ENCODE measurements at regions not wholly inside any gene's neighbourhood (a gene's known extent, or its start where the extent isn't known, plus 50 kb on each side); places are given as distances from the start of the nearest gene placed in this dataset.
"Not testable (repeated sequence)": the region's sequence is repeated elsewhere in the genome, so short reads cannot be mapped to it uniquely, and the experiment has no call there.

GRCh38 chr1:120621278-120621677, 102.5 kb upstream of the NBPF26 start:
- not testable (repeated sequence) for H4K91ac ChIP-seq (ENCODE audit: low read length); H3K23ac ChIP-seq (ENCODE audit: low read length in 2 of 2)

GRCh38 chr1:120623539-120623938, 100.2 kb upstream of the NBPF26 start:
- H2AFZ ChIP-seq (ENCODE audit: low read depth, low read length); H3K9me3 ChIP-seq (ENCODE audit: control insufficient read depth, low read length); H4K91ac ChIP-seq (ENCODE audit: low read length); H3K79me1 ChIP-seq (replicated peaks; ENCODE audit: low read length, poor library complexity, severe bottlenecking); H3K4ac ChIP-seq (ENCODE audit: low read depth in 1 of 2, low read length in 2 of 2); H3K4me2 ChIP-seq (ENCODE audit: low read length, poor library complexity, severe bottlenecking); H3K4me3 ChIP-seq (ENCODE audit: insufficient read depth in 1 of 2, low read depth in 1 of 2, low read length in 2 of 2); H3K36me3 ChIP-seq (ENCODE audit: control insufficient read depth in 1 of 2, insufficient read depth in 2 of 2, low read depth in 1 of 2, low read length in 2 of 2); H3K14ac ChIP-seq (ENCODE audit: low read length in 2 of 2); H3K27ac ChIP-seq (ENCODE audit: low read length, poor library complexity, severe bottlenecking); DNase-seq; H2BK15ac ChIP-seq (ENCODE audit: low read depth, poor library complexity, severe bottlenecking); H2BK12ac ChIP-seq (ENCODE audit: low read length in 2 of 2); H3K9ac ChIP-seq (ENCODE audit: low read length); H2AK5ac ChIP-seq (ENCODE audit: low read length, severe bottlenecking); H3K27me3 ChIP-seq (ENCODE audit: control insufficient read depth in 1 of 2, insufficient read depth in 1 of 2, low read length in 2 of 2); H2BK120ac ChIP-seq (ENCODE audit: low read depth, low read length); H3K4me1 ChIP-seq (ENCODE audit: control insufficient read depth, insufficient read depth, low read depth, low read length); H4K8ac ChIP-seq (ENCODE audit: low read length); H3K23ac ChIP-seq (ENCODE audit: low read length in 2 of 2); H2BK5ac ChIP-seq (ENCODE audit: low read depth, low read length, poor library complexity, severe bottlenecking); H3K18ac ChIP-seq (ENCODE audit: low read depth in 1 of 2, low read length in 2 of 2): not testable (repeated sequence)
- no CpG with 5 or more reads among the region's 4 CpGs for WGBS

More at GRCh38 chr1:120621278-120621677, 102.5 kb upstream of the NBPF26 start:
- H2BK15ac ChIP-seq (ENCODE audit: low read depth, poor library complexity, severe bottlenecking); DNase-seq; H3K9ac ChIP-seq (ENCODE audit: low read length); H4K8ac ChIP-seq (ENCODE audit: low read length); H3K14ac ChIP-seq (ENCODE audit: low read length in 2 of 2); H3K27ac ChIP-seq (ENCODE audit: low read length, poor library complexity, severe bottlenecking); H2BK5ac ChIP-seq (ENCODE audit: low read depth, low read length, poor library complexity, severe bottlenecking); H3K4me3 ChIP-seq (ENCODE audit: insufficient read depth in 1 of 2, low read depth in 1 of 2, low read length in 2 of 2); H3K4me1 ChIP-seq (ENCODE audit: control insufficient read depth, insufficient read depth, low read depth, low read length); H3K27me3 ChIP-seq (ENCODE audit: control insufficient read depth in 1 of 2, insufficient read depth in 1 of 2, low read length in 2 of 2); H2BK120ac ChIP-seq (ENCODE audit: low read depth, low read length); H3K18ac ChIP-seq (ENCODE audit: low read depth in 1 of 2, low read length in 2 of 2); H2BK12ac ChIP-seq (ENCODE audit: low read length in 2 of 2); H3K9me3 ChIP-seq (ENCODE audit: control insufficient read depth, low read length); H2AK5ac ChIP-seq (ENCODE audit: low read length, severe bottlenecking); H3K4me2 ChIP-seq (ENCODE audit: low read length, poor library complexity, severe bottlenecking); H3K4ac ChIP-seq (ENCODE audit: low read depth in 1 of 2, low read length in 2 of 2); H3K79me1 ChIP-seq (replicated peaks; ENCODE audit: low read length, poor library complexity, severe bottlenecking); H2AFZ ChIP-seq (ENCODE audit: low read depth, low read length); H3K36me3 ChIP-seq (ENCODE audit: control insufficient read depth in 1 of 2, insufficient read depth in 2 of 2, low read depth in 1 of 2, low read length in 2 of 2): not testable (repeated sequence)
- no CpG with 5 or more reads among the region's 5 CpGs for WGBS

- not testable (repeated sequence) for H3K18ac ChIP-seq (ENCODE audit: low read depth in 1 of 2, low read length in 2 of 2); H2BK12ac ChIP-seq (ENCODE audit: low read length in 2 of 2); H2BK120ac ChIP-seq (ENCODE audit: low read depth, low read length); H2AFZ ChIP-seq (ENCODE audit: low read depth, low read length); H3K9me3 ChIP-seq (ENCODE audit: control insufficient read depth, low read length); H3K4me2 ChIP-seq (ENCODE audit: low read length, poor library complexity, severe bottlenecking); H4K91ac ChIP-seq (ENCODE audit: low read length); H2AK5ac ChIP-seq (ENCODE audit: low read length, severe bottlenecking); DNase-seq; H3K4me3 ChIP-seq (ENCODE audit: insufficient read depth in 1 of 2, low read depth in 1 of 2, low read length in 2 of 2); H3K36me3 ChIP-seq (ENCODE audit: control insufficient read depth in 1 of 2, insufficient read depth in 2 of 2, low read depth in 1 of 2, low read length in 2 of 2); H3K23ac ChIP-seq (ENCODE audit: low read length in 2 of 2); H3K4me1 ChIP-seq (ENCODE audit: control insufficient read depth, insufficient read depth, low read depth, low read length); H3K14ac ChIP-seq (ENCODE audit: low read length in 2 of 2); H2BK15ac ChIP-seq (ENCODE audit: low read depth, poor library complexity, severe bottlenecking); H3K79me1 ChIP-seq (replicated peaks; ENCODE audit: low read length, poor library complexity, severe bottlenecking); H3K27ac ChIP-seq (ENCODE audit: low read length, poor library complexity, severe bottlenecking); H3K27me3 ChIP-seq (ENCODE audit: control insufficient read depth in 1 of 2, insufficient read depth in 1 of 2, low read length in 2 of 2); H2BK5ac ChIP-seq (ENCODE audit: low read depth, low read length, poor library complexity, severe bottlenecking); H4K8ac ChIP-seq (ENCODE audit: low read length); H3K9ac ChIP-seq (ENCODE audit: low read length); H3K4ac ChIP-seq (ENCODE audit: low read depth in 1 of 2, low read length in 2 of 2)
- WGBS: 82% methylated on average over 2 of the region's 5 CpGs
Observed at GRCh38 chr1:120624565-120625064, 99.1 kb upstream of the NBPF26 start.

- H3K79me1 ChIP-seq (replicated peaks; ENCODE audit: low read length, poor library complexity, severe bottlenecking); H3K9me3 ChIP-seq (ENCODE audit: control insufficient read depth, low read length); H2AFZ ChIP-seq (ENCODE audit: low read depth, low read length); H3K36me3 ChIP-seq (ENCODE audit: control insufficient read depth in 1 of 2, insufficient read depth in 2 of 2, low read depth in 1 of 2, low read length in 2 of 2); H2AK5ac ChIP-seq (ENCODE audit: low read length, severe bottlenecking); H3K4me2 ChIP-seq (ENCODE audit: low read length, poor library complexity, severe bottlenecking); DNase-seq; H3K4me3 ChIP-seq (ENCODE audit: insufficient read depth in 1 of 2, low read depth in 1 of 2, low read length in 2 of 2); H3K4me1 ChIP-seq (ENCODE audit: control insufficient read depth, insufficient read depth, low read depth, low read length); H2BK15ac ChIP-seq (ENCODE audit: low read depth, poor library complexity, severe bottlenecking); H2BK5ac ChIP-seq (ENCODE audit: low read depth, low read length, poor library complexity, severe bottlenecking); H4K8ac ChIP-seq (ENCODE audit: low read length); H3K18ac ChIP-seq (ENCODE audit: low read depth in 1 of 2, low read length in 2 of 2); H2BK120ac ChIP-seq (ENCODE audit: low read depth, low read length); H3K27ac ChIP-seq (ENCODE audit: low read length, poor library complexity, severe bottlenecking); H3K4ac ChIP-seq (ENCODE audit: low read depth in 1 of 2, low read length in 2 of 2); H4K91ac ChIP-seq (ENCODE audit: low read length); H3K23ac ChIP-seq (ENCODE audit: low read length in 2 of 2); H3K9ac ChIP-seq (ENCODE audit: low read length); H3K14ac ChIP-seq (ENCODE audit: low read length in 2 of 2); H2BK12ac ChIP-seq (ENCODE audit: low read length in 2 of 2); H3K27me3 ChIP-seq (ENCODE audit: control insufficient read depth in 1 of 2, insufficient read depth in 1 of 2, low read length in 2 of 2): not testable (repeated sequence)
- WGBS: no CpG with 5 or more reads among the region's 1 CpG
Observed at GRCh38 chr1:120629832-120630455, 93.8 kb upstream of the NBPF26 start.

Measured in mesenchymal stem cell (in vitro differentiated cells and primary cell).